Fibroblast of villous mesenchyme (primary cell): ENCODE measurements at regions not wholly inside any gene's neighbourhood (a gene's known extent, or its start where the extent isn't known, plus 50 kb on each side); places are given as distances from the start of the nearest gene placed in this dataset.

Experiments
- DNase-seq: peaks from one replicate; pipeline ENCODE4 v3.0.0-alpha.2; 2010; ENCODE audit warnings: low read depth
- H3K4me3 ChIP-seq: 2 replicates; pipeline ENCODE4 v1.5.1; 2011; ENCODE audit warnings: low read depth, mild to moderate bottlenecking, low read length
- CTCF ChIP-seq: IDR thresholded peaks from 2 replicates; pipeline ENCODE4 v1.5.1; 2012; ENCODE audit warnings: low read depth, mild to moderate bottlenecking, low read length; ENCODE audit not compliant: insufficient read depth

DNA sequence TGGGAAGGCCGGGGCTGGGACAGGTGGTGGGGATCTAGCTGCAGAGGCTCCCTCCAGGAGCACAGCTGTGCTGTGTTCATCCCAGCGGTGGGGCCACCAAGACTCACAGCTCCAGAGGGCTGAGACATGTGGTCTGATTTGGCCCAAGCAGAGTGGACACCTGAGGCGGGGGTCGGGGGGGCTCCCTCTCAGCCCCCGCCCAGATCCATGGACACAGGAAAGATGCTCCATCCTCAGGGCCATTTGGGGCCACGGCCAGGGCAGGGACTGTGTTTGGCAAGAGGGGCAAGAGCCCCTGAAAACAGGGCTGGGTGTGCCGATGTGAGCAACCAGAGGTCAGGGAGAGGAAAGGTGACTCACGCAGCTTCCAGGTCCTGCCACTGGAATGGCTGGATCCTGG is 219.4 kb downstream of the BRD1 start:
- no peak overlapping the region for H3K4me3 ChIP-seq
- TF ChIP-seq CTCF = no peak

DNA sequence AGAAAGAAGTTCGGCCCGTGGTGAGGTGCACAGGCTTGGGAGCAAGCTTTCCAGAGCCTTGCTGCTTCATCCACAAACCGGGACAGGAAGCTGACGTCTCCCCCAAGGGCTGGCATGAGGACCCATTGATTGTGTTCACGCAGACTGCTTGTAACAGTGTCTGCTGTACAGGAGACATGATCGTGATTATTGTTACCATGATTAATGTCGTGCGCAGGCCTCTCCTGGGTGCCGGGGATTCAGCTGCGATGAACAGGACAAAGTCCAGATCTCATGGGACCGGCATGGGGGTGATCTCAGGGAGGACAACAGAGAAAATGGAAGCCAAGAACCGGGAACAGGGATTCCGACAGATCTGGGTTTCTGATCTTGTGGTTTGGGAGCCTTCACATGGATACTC is 219.9 kb downstream of the BRD1 start:
- TF ChIP-seq CTCF = no peak

More for the DNA sequence above, 219.4 kb downstream of the BRD1 start:
- no peak for DNase-seq

DNA sequence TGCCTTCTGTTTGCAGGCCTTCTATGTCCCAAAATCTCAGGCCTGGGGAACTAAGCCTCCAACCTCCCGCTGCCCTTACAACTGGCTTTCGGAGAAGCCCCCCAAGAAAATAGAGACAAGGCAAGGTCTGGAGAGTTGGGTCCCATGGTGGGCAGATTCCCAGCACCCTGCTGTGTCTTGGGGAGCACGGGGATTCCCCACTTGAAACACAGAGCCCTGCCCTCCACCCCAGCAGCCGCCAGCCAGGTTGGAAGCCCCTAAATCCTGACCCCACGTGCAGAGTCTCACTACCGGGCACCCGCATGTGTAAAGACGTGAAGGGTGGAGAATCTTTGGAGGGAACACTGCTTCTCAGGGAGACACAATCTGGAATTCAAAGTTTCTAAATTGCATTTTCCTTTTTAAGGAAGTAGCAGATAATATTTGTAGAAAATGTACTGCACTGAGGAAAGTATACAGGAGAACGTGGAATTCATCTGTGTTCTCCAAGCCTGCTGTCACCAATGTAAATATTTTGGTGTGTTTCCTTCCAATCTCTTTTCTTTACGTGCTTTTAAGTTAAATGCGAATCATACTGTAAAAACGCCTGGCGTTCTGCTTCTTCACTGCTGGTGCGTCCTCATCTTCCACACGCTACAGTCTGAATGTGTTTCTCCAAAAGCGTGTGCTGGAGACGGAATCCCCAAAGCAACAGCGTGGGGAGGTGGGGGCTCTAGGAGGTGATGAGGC is 220.9 kb downstream of the BRD1 start:
- no peak overlapping the region for H3K4me3 ChIP-seq
- no peak for DNase-seq
- TF ChIP-seq CTCF = no peak

More for the DNA sequence above, 219.9 kb downstream of the BRD1 start:
- no peak overlapping the region for H3K4me3 ChIP-seq
- no peak for DNase-seq

- TF ChIP-seq CTCF = no peak
- DNase-seq = no peak
- no peak overlapping the region for H3K4me3 ChIP-seq
Observed at GRCh38 chr22:49604732-49605302, 222.9 kb downstream of the BRD1 start.

GRCh38 chr22:49603016-49603415 is 224.7 kb downstream of the BRD1 start:
- DNase-seq = no peak
- TF ChIP-seq CTCF = no peak
- H3K4me3 ChIP-seq = no peak overlapping the region

DNA sequence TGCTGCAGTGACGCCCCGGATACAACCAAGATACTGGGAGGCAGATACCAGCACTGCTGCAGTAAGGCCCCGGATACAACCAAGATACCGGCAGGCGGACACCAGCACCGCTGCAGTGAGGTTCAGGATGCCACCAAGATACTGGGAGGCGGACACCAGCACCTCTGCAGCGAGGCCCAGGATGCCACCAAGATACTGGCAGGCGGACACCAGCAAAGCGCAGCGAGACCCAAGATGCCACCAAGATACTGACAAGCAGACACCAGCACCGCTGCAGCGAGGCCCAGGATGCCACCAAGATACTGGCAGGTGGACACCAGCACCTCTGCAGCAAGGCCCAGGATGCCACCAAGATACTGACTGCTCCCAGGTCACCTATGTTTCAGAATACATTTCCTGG is 225.2 kb downstream of the BRD1 start:
- TF ChIP-seq CTCF = no peak
- H3K4me3 ChIP-seq = no peak overlapping the region
- DNase-seq = no peak
